Left ventricle myocardium inferior (tissue), 1 donor: ENCODE measurements at regions not wholly inside any gene's neighbourhood (a gene's known extent, or its start where the extent isn't known, plus 50 kb on each side); places are given as distances from the start of the nearest gene placed in this dataset.

Source experiments
- DNase-seq: peaks from one replicate; pipeline ENCODE4 v3.0.0-alpha.2; 2020
- H3K27ac ChIP-seq: fragments of 200-600 bp; replicated peaks from 2 replicates; pipeline ENCODE4 v1.8.0; 2021
- H3K27me3 ChIP-seq: fragments of 200-600 bp; 2 replicates; pipeline ENCODE4 v1.8.0; 2021; ENCODE audit warnings: low read depth
- H3K36me3 ChIP-seq: fragments of 200-600 bp; 2 replicates; pipeline ENCODE4 v1.8.0; 2021
- H3K4me1 ChIP-seq: fragments of 200-600 bp; 2 replicates; pipeline ENCODE4 v1.8.0; 2021
- H3K4me3 ChIP-seq: fragments of 200-600 bp; 2 replicates; pipeline ENCODE4 v1.8.0; 2021; ENCODE audit warnings: mild to moderate bottlenecking, moderate library complexity
- H3K9me3 ChIP-seq: fragments of 200-600 bp; replicated peaks from 2 replicates; pipeline ENCODE4 v1.8.0; 2021
- CTCF ChIP-seq: fragments of 200-600 bp; IDR thresholded peaks from 2 replicates; pipeline ENCODE4 v1.8.0; 2021; ENCODE audit warnings: antibody characterized with exemption, mild to moderate bottlenecking, borderline replicate concordance
- intact Hi-C: fragments of 100-400 bp; cut with micrococcal nuclease; formaldehyde crosslinking; loops from one replicate; pipeline ENCODE4 v1.11.0; 2022
- donor health status: DM: no; HTN: yes; CAD: no; lungs with severe emphysema.

- H3K4me1 ChIP-seq, result no peaks in the 10 kb centered on the region
- H3K36me3 ChIP-seq, result no peaks in the 10 kb centered on the region
- no peaks in the 10 kb centered on the region for H3K27me3 ChIP-seq
- H3K4me3 ChIP-seq, result no peak overlapping the region
- intact Hi-C loops, result no loop called here
- H3K27ac ChIP-seq, result no peak overlapping the region
- no peak for DNase-seq
- no peaks in the 10 kb centered on the region for H3K9me3 ChIP-seq
- no peak for TF ChIP-seq CTCF
Measured at GRCh38 chr11:82080160-82080559, 653.5 kb downstream of the FAM181B start.

- H3K9me3 ChIP-seq, result no peaks in the 10 kb centered on the region
- H3K36me3 ChIP-seq, result no peaks in the 10 kb centered on the region
- H3K4me1 ChIP-seq, result no peaks in the 10 kb centered on the region
- intact Hi-C loops, result no loop called here
- H3K27me3 ChIP-seq, result no peaks in the 10 kb centered on the region
- no peak overlapping the region for H3K4me3 ChIP-seq
- TF ChIP-seq CTCF, result no peak
- no peak overlapping the region for H3K27ac ChIP-seq
- DNase-seq, result no peak
Measured at GRCh38 chr11:82076126-82076525, 657.5 kb downstream of the FAM181B start.

- Histone ChIP-seq H3K27me3 (no peaks in the 10 kb centered on the region), H3K9me3 (peaks cover 5% of the 10 kb centered on the region), H3K4me3 (no peak overlapping the region), H3K4me1 (no peaks in the 10 kb centered on the region), H3K36me3 (no peaks in the 10 kb centered on the region), H3K27ac (no peak overlapping the region)
- no peak for TF ChIP-seq CTCF
- intact Hi-C loops, result no loop called here
- no peak for DNase-seq
Measured at GRCh38 chr11:82059505-82059904, 674.2 kb downstream of the FAM181B start.

- Histone ChIP-seq H3K4me1 (no peaks in the 10 kb centered on the region), H3K27ac (no peak overlapping the region), H3K9me3 (peaks cover 7% of the 10 kb centered on the region), H3K36me3 (no peaks in the 10 kb centered on the region), H3K4me3 (no peak overlapping the region), H3K27me3 (no peaks in the 10 kb centered on the region)
- no peak for TF ChIP-seq CTCF
- DNase-seq, result no peak
- intact Hi-C loops, result no loop called here
Measured at GRCh38 chr11:82056450-82056849, 677.2 kb downstream of the FAM181B start.

- intact Hi-C loops, result no loop called here
- no peaks in the 10 kb centered on the region for H3K4me1 ChIP-seq
- no peak for DNase-seq
Measured at GRCh38 chr11:82049199-82049598, 684.5 kb downstream of the FAM181B start.

More at GRCh38 chr11:82049199-82049598, 684.5 kb downstream of the FAM181B start:
- Histone ChIP-seq H3K27me3 (no peaks in the 10 kb centered on the region), H3K36me3 (no peaks in the 10 kb centered on the region), H3K9me3 (no peaks in the 10 kb centered on the region), H3K4me3 (no peak overlapping the region), H3K27ac (no peak overlapping the region)
- TF ChIP-seq CTCF, result no peak
